Glutamatergic neuron (in vitro differentiated cells): ENCODE measurements at regions not wholly inside any gene's neighbourhood (a gene's known extent, or its start where the extent isn't known, plus 50 kb on each side); places are given as distances from the start of the nearest gene placed in this dataset.

Source experiments
- DNase-seq: peaks from one replicate; pipeline ENCODE4 v3.0.0; 2022
- H3K27ac Mint-ChIP-seq: one replicate; pipeline ENCODE4 v1.8.0; 2020; ENCODE audit warnings: mild to moderate bottlenecking, mixed read lengths, inconsistent platforms; ENCODE audit not compliant: unreplicated experiment
- H3K27me3 Mint-ChIP-seq: one replicate; pipeline ENCODE4 v1.8.0; 2020; ENCODE audit warnings: mild to moderate bottlenecking, moderate library complexity, mixed read lengths, inconsistent platforms; ENCODE audit not compliant: unreplicated experiment
- H3K36me3 Mint-ChIP-seq: one replicate; pipeline ENCODE4 v1.8.0; 2020; ENCODE audit warnings: mild to moderate bottlenecking, mixed read lengths, inconsistent platforms; ENCODE audit not compliant: unreplicated experiment
- H3K4me1 Mint-ChIP-seq: one replicate; pipeline ENCODE4 v1.8.0; 2020; ENCODE audit warnings: mild to moderate bottlenecking, low read depth, mixed read lengths, inconsistent platforms; ENCODE audit not compliant: unreplicated experiment
- H3K4me3 Mint-ChIP-seq: one replicate; pipeline ENCODE4 v1.8.0; 2020; ENCODE audit warnings: mild to moderate bottlenecking, mixed read lengths, inconsistent platforms; ENCODE audit not compliant: unreplicated experiment
- H3K9me3 Mint-ChIP-seq: one replicate; pipeline ENCODE4 v1.8.0; 2020; ENCODE audit warnings: mild to moderate bottlenecking, moderate library complexity, mixed read lengths, inconsistent platforms; ENCODE audit not compliant: unreplicated experiment
- TF ChIP-seq, protein P1 (sequence below): fragments of 200-600 bp; sonication (generic); IDR thresholded peaks from one replicate; pipeline ENCODE4 v1.5.0; 2021; ENCODE audit not compliant: partially characterized antibody, unreplicated experiment

DNA sequence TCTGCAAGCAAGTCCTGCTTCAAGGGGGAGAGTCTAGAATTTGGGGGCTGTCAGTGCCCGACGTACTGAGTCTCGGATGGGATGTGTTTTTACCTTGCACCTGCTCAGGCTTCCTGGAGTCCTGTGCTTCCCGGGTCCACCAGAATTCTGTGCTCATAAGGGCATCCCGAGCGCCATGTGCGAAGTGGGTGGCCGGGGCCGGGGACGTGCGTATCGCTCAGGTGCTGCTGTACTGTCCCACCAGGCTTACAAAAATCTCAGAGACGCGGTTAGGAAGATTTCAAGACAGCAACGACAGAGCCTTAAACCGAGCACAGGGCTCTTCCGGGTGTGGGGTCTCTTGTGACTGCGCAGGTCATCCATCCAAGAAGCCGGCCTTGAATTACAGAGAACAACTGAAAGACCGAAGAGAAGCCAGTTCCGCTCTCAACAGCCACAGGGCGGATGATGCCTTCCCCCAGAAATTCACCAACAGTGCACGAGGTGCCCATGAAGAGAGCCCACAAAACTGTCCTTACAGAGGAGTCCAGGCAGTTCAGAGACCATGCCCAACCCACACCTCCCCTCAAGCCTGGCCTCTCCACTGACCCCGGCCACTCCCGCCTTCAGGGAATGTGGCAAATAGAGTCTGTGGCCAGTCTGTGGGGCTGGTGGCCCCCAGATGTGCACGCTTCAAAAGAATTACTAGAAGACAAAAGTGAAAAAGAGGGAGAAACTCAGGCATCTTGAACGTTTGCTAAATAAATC is 104.7 kb downstream of the PXDC1 start:
- peaks cover 11% of the 10 kb centered on the region for H3K4me1 Mint-ChIP-seq
- H3K9me3 Mint-ChIP-seq, result peaks cover 3% of the 10 kb centered on the region
- H3K27ac Mint-ChIP-seq, result no peak overlapping the region
- DNase-seq, result no peak
- no peaks in the 10 kb centered on the region for H3K36me3 Mint-ChIP-seq
- TF ChIP-seq, protein P1, sequence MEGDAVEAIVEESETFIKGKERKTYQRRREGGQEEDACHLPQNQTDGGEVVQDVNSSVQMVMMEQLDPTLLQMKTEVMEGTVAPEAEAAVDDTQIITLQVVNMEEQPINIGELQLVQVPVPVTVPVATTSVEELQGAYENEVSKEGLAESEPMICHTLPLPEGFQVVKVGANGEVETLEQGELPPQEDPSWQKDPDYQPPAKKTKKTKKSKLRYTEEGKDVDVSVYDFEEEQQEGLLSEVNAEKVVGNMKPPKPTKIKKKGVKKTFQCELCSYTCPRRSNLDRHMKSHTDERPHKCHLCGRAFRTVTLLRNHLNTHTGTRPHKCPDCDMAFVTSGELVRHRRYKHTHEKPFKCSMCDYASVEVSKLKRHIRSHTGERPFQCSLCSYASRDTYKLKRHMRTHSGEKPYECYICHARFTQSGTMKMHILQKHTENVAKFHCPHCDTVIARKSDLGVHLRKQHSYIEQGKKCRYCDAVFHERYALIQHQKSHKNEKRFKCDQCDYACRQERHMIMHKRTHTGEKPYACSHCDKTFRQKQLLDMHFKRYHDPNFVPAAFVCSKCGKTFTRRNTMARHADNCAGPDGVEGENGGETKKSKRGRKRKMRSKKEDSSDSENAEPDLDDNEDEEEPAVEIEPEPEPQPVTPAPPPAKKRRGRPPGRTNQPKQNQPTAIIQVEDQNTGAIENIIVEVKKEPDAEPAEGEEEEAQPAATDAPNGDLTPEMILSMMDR, result no peak
- no peaks in the 10 kb centered on the region for H3K27me3 Mint-ChIP-seq
- H3K4me3 Mint-ChIP-seq, result no peak overlapping the region

DNA sequence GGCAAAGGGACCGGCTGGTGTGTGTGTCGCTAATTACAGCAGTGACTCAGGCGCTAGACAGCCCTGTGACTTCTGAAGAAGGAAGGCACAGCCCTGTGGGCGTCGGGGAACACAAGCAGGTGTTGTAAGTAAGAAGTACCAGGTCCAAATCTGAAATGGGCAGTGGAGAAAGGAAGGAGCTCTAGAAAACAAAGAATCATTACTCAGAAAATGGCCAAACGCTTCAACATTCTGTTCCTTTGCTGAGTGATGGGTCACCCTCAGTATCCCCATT is 106.8 kb downstream of the PXDC1 start:
- no peak for DNase-seq
- H3K4me3 Mint-ChIP-seq, result no peak overlapping the region
- no peaks in the 10 kb centered on the region for H3K27me3 Mint-ChIP-seq
- H3K27ac Mint-ChIP-seq, result peak overlapping the region; percentile 70
- TF ChIP-seq, protein P1, result no peak
- H3K4me1 Mint-ChIP-seq, result peaks cover 11% of the 10 kb centered on the region
- H3K9me3 Mint-ChIP-seq, result no peaks in the 10 kb centered on the region
- no peaks in the 10 kb centered on the region for H3K36me3 Mint-ChIP-seq

DNA sequence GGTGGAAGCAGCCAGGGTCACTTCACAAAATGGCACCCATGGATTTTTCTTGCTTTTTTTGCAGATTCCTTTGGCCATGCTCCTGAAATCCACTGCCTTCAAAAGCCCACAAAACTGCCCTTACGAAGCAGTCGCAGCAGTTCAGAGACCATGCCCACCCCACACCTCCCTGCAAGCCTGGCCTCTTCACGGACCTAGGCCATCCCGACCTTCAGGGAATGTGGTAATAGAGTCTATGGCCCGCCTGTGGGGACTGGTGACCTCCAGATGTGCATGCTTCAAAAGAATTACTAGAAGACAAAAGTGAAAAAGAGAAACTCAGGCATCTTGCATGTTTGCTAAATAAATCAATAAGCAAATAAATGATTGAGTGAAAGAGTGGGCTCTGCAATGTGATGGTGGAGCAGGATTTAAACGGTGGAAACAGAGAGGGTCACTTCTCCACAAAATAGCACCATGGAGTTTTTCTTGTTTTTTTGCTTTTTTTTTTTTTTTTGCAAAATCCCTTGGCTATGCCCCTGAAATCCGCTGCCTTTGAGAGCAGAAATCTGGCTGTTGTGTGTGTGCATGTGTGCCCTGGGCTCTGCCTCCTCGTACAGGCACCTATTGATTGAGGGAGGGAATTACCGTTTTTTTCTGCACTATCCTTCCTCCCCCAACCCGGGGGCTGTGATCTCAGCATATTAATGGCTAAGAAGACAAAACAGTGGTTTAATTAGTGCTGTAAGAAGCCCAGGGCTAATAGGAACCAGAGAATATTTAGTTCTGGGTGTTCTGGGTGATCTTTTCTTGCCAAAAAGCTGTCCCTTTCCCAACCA is 107.4 kb downstream of the PXDC1 start:
- no peak for DNase-seq
- Mint-ChIP-seq H3K9me3 (no peaks in the 10 kb centered on the region), H3K36me3 (no peaks in the 10 kb centered on the region), H3K27me3 (no peaks in the 10 kb centered on the region), H3K27ac (peak overlapping the region; percentile 70), H3K4me1 (peaks cover 11% of the 10 kb centered on the region), H3K4me3 (peak overlapping the region; percentile 45)
- TF ChIP-seq, protein P1, result no peak

DNA sequence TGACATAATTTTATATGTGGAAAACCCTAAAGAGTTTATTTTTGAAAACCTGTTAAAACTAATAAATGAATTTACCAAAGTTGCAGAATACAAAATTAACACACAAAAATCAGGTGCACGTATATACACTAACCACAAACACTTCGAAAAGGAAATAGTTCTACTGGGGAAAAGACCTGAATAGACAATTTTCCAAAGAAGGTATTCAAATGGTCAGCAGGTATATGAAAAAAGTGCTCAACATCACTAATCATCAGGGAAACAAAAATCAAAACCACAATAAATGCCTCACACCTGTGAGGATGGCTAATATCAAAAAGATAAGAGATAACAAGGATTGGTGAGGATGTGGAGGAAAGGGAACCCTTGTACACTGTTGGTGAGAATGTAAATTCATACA is 110.6 kb downstream of the PXDC1 start:
- no peaks in the 10 kb centered on the region for H3K9me3 Mint-ChIP-seq
- H3K27ac Mint-ChIP-seq, result no peak overlapping the region
- DNase-seq, result no peak
- H3K4me1 Mint-ChIP-seq, result peaks cover 14% of the 10 kb centered on the region
- H3K27me3 Mint-ChIP-seq, result no peaks in the 10 kb centered on the region
- TF ChIP-seq, protein P1, result no peak
- no peaks in the 10 kb centered on the region for H3K36me3 Mint-ChIP-seq
- no peak overlapping the region for H3K4me3 Mint-ChIP-seq

DNA sequence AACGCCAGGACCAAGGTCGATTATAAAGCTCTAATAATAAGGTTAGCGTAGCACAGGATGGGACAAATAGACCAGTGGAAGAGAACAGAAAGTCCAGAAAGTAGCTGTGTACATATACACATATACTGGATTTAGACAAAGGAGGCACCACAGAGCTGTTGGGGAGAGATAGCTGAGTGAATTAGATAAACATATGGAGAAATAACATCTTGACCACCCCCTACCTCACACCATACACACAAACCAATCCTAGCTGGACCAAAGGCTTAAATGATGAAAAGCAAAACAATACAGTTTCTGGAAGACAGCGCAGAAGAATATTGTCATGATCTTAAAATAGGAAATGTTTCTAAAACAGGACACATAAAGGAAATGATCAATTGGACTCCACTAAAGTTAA is 112.9 kb downstream of the PXDC1 start:
- Mint-ChIP-seq H3K4me3 (no peak overlapping the region), H3K27me3 (peaks cover 2% of the 10 kb centered on the region), H3K36me3 (no peaks in the 10 kb centered on the region), H3K4me1 (peaks cover 4% of the 10 kb centered on the region), H3K9me3 (no peaks in the 10 kb centered on the region), H3K27ac (no peak overlapping the region)
- no peak for DNase-seq
- TF ChIP-seq, protein P1, result no peak
